HepG2 (cell line): ENCODE measurements at regions not wholly inside any gene's neighbourhood (a gene's known extent, or its start where the extent isn't known, plus 50 kb on each side); places are given as distances from the start of the nearest gene placed in this dataset.

Experiments
- ATAC-seq: fragments of 200-7000 bp; cut with Tn5 transposase; 3 replicates; pipeline ENCODE4 v1.9.1; 2020; ENCODE audit warnings: mild to moderate bottlenecking, moderate library complexity
- BruUV-seq: library from RNA; stranded (reverse); fragments of 400-500 nt; replicated peaks from 2 replicates; lab custom pipeline; 2021; lab: Mats Ljungman, UMichigan
- CTCF ChIA-PET: fragments of 300-600 bp; formaldehyde crosslinking; extraction: SDS; loops from one replicate; lab custom pipeline; 2021; ENCODE audit warnings: low total read pairs, inconsistent platforms, low intra/inter-chr PET ratio; lab: Yijun Ruan, JAX
- POLR2A ChIA-PET: fragments of 350-600 bp; sonication (Branson Sonifier 250); formaldehyde crosslinking; loops from one replicate; lab custom pipeline; 2020; ENCODE audit warnings: antibody characterized with exemption, inconsistent platforms; lab: Yijun Ruan, JAX
- DNase-seq: peaks from one replicate; pipeline ENCODE4 v3.0.0-alpha.2; 2015; ENCODE audit warnings: low spot score
- FAIRE-seq: peaks from 3 replicates; lab custom pipeline; 2011; peaks lifted over from hg19 to GRCh38; lab: Jason Lieb, UNC
- H2AFZ ChIP-seq: one replicate; pipeline ENCODE4 v1.6.1; 2011; ENCODE audit warnings: low read length, inconsistent platforms
- H3K27ac ChIP-seq: fragments of 300-600 bp; 3 replicates; pipeline ENCODE4 v1.8.0; 2011; ENCODE audit warnings: mixed run types, mild to moderate bottlenecking, mixed read lengths, low read length, inconsistent platforms; ENCODE audit not compliant: insufficient read depth; ENCODE audit errors: extremely low read length
- H3K27me3 ChIP-seq, 2 experiments: fragments of 200-600 bp in 1 of 2; 2 replicates in 1 of 2; 3 replicates in 1 of 2; pipeline versions ENCODE4 v1.6.0 to v1.8.0; 2011; ENCODE audit warnings: low read length in 2 of 2, mild to moderate bottlenecking in 2 of 2, moderate library complexity in 2 of 2, inconsistent platforms in 1 of 2; ENCODE audit not compliant: insufficient read depth in 2 of 2, control insufficient read depth in 1 of 2
- H3K36me3 ChIP-seq, 2 experiments: fragments of 200-600 bp in 1 of 2; replicated peaks in 1 of 2; 2 replicates in 1 of 2; 3 replicates in 1 of 2; pipeline versions ENCODE4 v1.5.1 to v1.8.0; 2011; ENCODE audit warnings: low read length in 2 of 2, inconsistent platforms in 1 of 2; ENCODE audit not compliant: insufficient read depth in 2 of 2, control insufficient read depth in 1 of 2
- H3K4me1 ChIP-seq: 2 replicates; pipeline ENCODE4 v1.5.1; 2012; ENCODE audit warnings: low read length, inconsistent platforms; ENCODE audit not compliant: insufficient read depth
- H3K4me2 ChIP-seq: 2 replicates; pipeline ENCODE4 v1.6.0; 2011; ENCODE audit warnings: low read depth, low read length, inconsistent platforms
- H3K4me3 ChIP-seq, 3 experiments: fragments of 200-600 bp in 1 of 3; sonication (generic), shearing (Covaris generic) in 1 of 3; replicated peaks in 1 of 3; 2 replicates each; pipeline ENCODE4 v1.5.1; 2011 to 2016; ENCODE audit warnings: low read length in 3 of 3, inconsistent platforms in 2 of 3, low read depth in 2 of 3, mild to moderate bottlenecking in 2 of 3, control low read depth in 1 of 3, mixed read lengths in 1 of 3; ENCODE audit not compliant: insufficient read depth in 1 of 3
- H3K79me2 ChIP-seq: one replicate; pipeline ENCODE4 v1.6.1; 2011; ENCODE audit warnings: low read length, inconsistent platforms; ENCODE audit not compliant: insufficient read depth
- H3K9ac ChIP-seq: 2 replicates; pipeline ENCODE4 v1.6.0; 2011; ENCODE audit warnings: mild to moderate bottlenecking, low read depth, low read length, inconsistent platforms; ENCODE audit not compliant: insufficient read depth
- H3K9me3 ChIP-seq: 2 replicates; pipeline ENCODE4 v1.5.1; 2012; ENCODE audit warnings: mild to moderate bottlenecking, low read length
- H4K20me1 ChIP-seq: 2 replicates; pipeline ENCODE4 v1.6.0; 2011; ENCODE audit warnings: inconsistent platforms, mild to moderate bottlenecking, low read length, moderate library complexity; ENCODE audit not compliant: insufficient read depth
- BRD4 ChIP-seq: sonication (generic); formaldehyde crosslinking; IDR thresholded peaks from 2 replicates; pipeline ENCODE4 v1.4.0; 2020; ENCODE audit warnings: missing genetic modification reagents
- GABPB1 ChIP-seq: IDR thresholded peaks from 2 replicates; pipeline ENCODE4 v1.6.1; 2016; ENCODE audit warnings: mild to moderate bottlenecking, missing genetic modification reagents, moderate library complexity, missing compliant biosample characterization
- HINFP ChIP-seq: sonication (generic); formaldehyde crosslinking; IDR thresholded peaks from 2 replicates; pipeline ENCODE4 v1.4.0; 2020; ENCODE audit warnings: low read depth, mild to moderate bottlenecking, missing genetic modification reagents
- KDM5A ChIP-seq: fragments of 200-600 bp; sonication (generic); IDR thresholded peaks from 2 replicates; pipeline ENCODE4 v1.7.0; 2018; ENCODE audit warnings: antibody characterized with exemption, mild to moderate bottlenecking, low read length, borderline replicate concordance
- MED8 ChIP-seq: sonication (generic); formaldehyde crosslinking; IDR thresholded peaks from 2 replicates; pipeline ENCODE4 v1.8.1; 2023; ENCODE audit warnings: mild to moderate bottlenecking, missing genetic modification reagents; ENCODE audit not compliant: insufficient replicate concordance
- MEF2D ChIP-seq: sonication (generic); formaldehyde crosslinking; IDR thresholded peaks from 2 replicates; pipeline ENCODE4 v1.5.1; 2020; ENCODE audit warnings: mild to moderate bottlenecking, missing genetic modification reagents
- PLSCR1 ChIP-seq: sonication (generic); formaldehyde crosslinking; IDR thresholded peaks from 2 replicates; pipeline ENCODE4 v1.5.0; 2020; ENCODE audit warnings: missing genetic modification reagents, mild to moderate bottlenecking, borderline replicate concordance
- RAD51 ChIP-seq: fragments of 450-650 bp; IDR thresholded peaks from 2 replicates; pipeline ENCODE4 v1.6.1; 2016; ENCODE audit warnings: borderline replicate concordance
- RFX3 ChIP-seq: IDR thresholded peaks from 2 replicates; pipeline ENCODE4 v1.6.1; 2016; ENCODE audit warnings: missing biosample characterization, missing genetic modification reagents
- SATB2 ChIP-seq: sonication (generic); formaldehyde crosslinking; IDR thresholded peaks from 2 replicates; pipeline ENCODE4 v1.5.0; 2020; ENCODE audit warnings: missing genetic modification reagents
- STAT5B ChIP-seq: sonication (generic); formaldehyde crosslinking; IDR thresholded peaks from 2 replicates; pipeline ENCODE4 v1.4.0; 2020; ENCODE audit warnings: missing genetic modification reagents
- TERF1 ChIP-seq: sonication (generic); formaldehyde crosslinking; IDR thresholded peaks from 2 replicates; pipeline ENCODE4 v1.8.0; 2022; ENCODE audit warnings: mild to moderate bottlenecking, missing genetic modification reagents, moderate library complexity
- ZNF670 ChIP-seq: sonication (generic); formaldehyde crosslinking; IDR thresholded peaks from 2 replicates; pipeline ENCODE4 v1.8.0; 2022; ENCODE audit warnings: mild to moderate bottlenecking, missing genetic modification reagents, borderline replicate concordance
- ZNF891 ChIP-seq: sonication (generic); formaldehyde crosslinking; IDR thresholded peaks from 2 replicates; pipeline ENCODE4 v1.5.0; 2020; ENCODE audit warnings: mild to moderate bottlenecking, missing genetic modification reagents
- WGBS: methylation state at CpG from one replicate; pipeline ENCODE4 v1.1.6; 2017; ENCODE audit warnings: low lambda C conversion rate; 5-methylcytosine and 5-hydroxymethylcytosine counted together
- in situ Hi-C: cut with HindIII; loops from 2 replicates; pipeline ENCODE4 v1.10.0; 2017; ENCODE audit warnings: low pct_unique_long_range_greater_than_20kb; ENCODE audit not compliant: extremely low pct_ligation_motif_present
- intact Hi-C: fragments of 100-400 bp; cut with micrococcal nuclease; formaldehyde crosslinking; loops from one replicate; pipeline ENCODE4 v1.10.0; 2022; ENCODE audit not compliant: unreplicated experiment
- TF ChIP-seq, protein P1 (sequence below): fragments of 450-650 bp; IDR thresholded peaks from 2 replicates; pipeline ENCODE4 v1.6.1; 2017
- TF ChIP-seq, protein P2 (sequence below): sonication (generic); formaldehyde crosslinking; IDR thresholded peaks from 2 replicates; pipeline ENCODE4 v1.8.1; 2023; ENCODE audit warnings: mild to moderate bottlenecking, inconsistent platforms, moderate library complexity, missing genetic modification reagents, borderline replicate concordance

- TF ChIP-seq PLSCR1 (CRISPR knock-in tag), result no peak
- TF ChIP-seq RFX3 (CRISPR knock-in tag), result no peak
- no peak for TF ChIP-seq BRD4 (CRISPR knock-in tag)
- TF ChIP-seq, protein P1, sequence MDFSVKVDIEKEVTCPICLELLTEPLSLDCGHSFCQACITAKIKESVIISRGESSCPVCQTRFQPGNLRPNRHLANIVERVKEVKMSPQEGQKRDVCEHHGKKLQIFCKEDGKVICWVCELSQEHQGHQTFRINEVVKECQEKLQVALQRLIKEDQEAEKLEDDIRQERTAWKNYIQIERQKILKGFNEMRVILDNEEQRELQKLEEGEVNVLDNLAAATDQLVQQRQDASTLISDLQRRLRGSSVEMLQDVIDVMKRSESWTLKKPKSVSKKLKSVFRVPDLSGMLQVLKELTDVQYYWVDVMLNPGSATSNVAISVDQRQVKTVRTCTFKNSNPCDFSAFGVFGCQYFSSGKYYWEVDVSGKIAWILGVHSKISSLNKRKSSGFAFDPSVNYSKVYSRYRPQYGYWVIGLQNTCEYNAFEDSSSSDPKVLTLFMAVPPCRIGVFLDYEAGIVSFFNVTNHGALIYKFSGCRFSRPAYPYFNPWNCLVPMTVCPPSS, result no peak
- TF ChIP-seq KDM5A, result no peak
- no peak for TF ChIP-seq ZNF891 (CRISPR knock-in tag)
- TF ChIP-seq HINFP (CRISPR knock-in tag), result no peak
Observed at GRCh38 chr6:148257810-148258209, 84.8 kb upstream of the SASH1 start (continued).

GRCh38 chr6:148258868-148259267, 83.8 kb upstream of the SASH1 start:
- ATAC-seq, result no peak
- FAIRE-seq, result no peak
- CTCF ChIA-PET, result no interaction called here

More at GRCh38 chr6:148258868-148259267, 83.8 kb upstream of the SASH1 start:
- Histone ChIP-seq H2AFZ (no peak overlapping the region), H3K27ac (no peak overlapping the region), H3K27me3 (0 out of 5 replicates have a peak, but pooled peaks cover 0 to 4% of the 10 kb centered on the region in 2 experiments), H3K4me2 (no peak overlapping the region), H3K9ac (no peak overlapping the region), H3K79me2 (no peaks in the 10 kb centered on the region), H3K4me3 (no peak overlapping the region), H3K4me1 (no peaks in the 10 kb centered on the region), H3K9me3 (no peaks in the 10 kb centered on the region), H4K20me1 (no peaks in the 10 kb centered on the region), H3K36me3 (no peaks in the 10 kb centered on the region)
- DNase-seq, result no peak
- no TSS peak for BruUV-seq
- in situ Hi-C loops (no loop called here), intact Hi-C loops (no loop called here)
- no peak for TF ChIP-seq GABPB1 (CRISPR knock-in tag)
- no peak for TF ChIP-seq MED8
- no peak for TF ChIP-seq RAD51
- no peak for TF ChIP-seq SATB2 (CRISPR knock-in tag)
- TF ChIP-seq MEF2D, result no peak
- TF ChIP-seq, protein P2, sequence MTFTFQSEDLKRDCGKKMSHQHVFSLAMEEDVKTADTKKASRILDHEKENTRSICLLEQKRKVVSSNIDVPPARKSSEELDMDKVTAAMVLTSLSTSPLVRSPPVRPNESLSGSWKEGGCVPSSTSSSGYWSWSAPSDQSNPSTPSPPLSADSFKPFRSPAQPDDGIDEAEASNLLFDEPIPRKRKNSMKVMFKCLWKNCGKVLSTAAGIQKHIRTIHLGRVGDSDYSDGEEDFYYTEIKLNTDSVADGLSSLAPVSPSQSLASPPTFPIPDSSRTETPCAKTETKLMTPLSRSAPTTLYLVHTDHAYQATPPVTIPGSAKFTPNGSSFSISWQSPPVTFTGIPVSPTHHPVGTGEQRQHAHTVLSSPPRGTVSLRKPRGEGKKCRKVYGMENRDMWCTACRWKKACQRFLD, result no peak
- TF ChIP-seq TERF1, result no peak
- TF ChIP-seq ZNF670 (CRISPR knock-in tag), result no peak
- no peak for TF ChIP-seq STAT5B (CRISPR knock-in tag)
- WGBS, result 63% methylated on average over 5 of the region's 5 CpGs
- POLR2A ChIA-PET, result no interaction called here
